Tibial nerve (tissue), 4 donors: ENCODE measurements at regions not wholly inside any gene's neighbourhood (a gene's known extent, or its start where the extent isn't known, plus 50 kb on each side); places are given as distances from the start of the nearest gene placed in this dataset. TPM values are rescaled to one million over a fixed set of nuclear protein-coding genes. Genes with fewer than 3 reads are reported as not detected.

Experiments
- DNase-seq, 2 donors: peaks; one replicate each; pipeline ENCODE4 v3.0.0-alpha.2; 2019; ENCODE audit warnings: low spot score in 2 of 2
- H3K27ac ChIP-seq, 4 donors: fragments of 200-600 bp; sonication (generic) in 3 of 4; one replicate each; pipeline ENCODE4 v1.5.1; 2017 to 2019; ENCODE audit warnings: mild to moderate bottlenecking in 1 of 4
- H3K27me3 ChIP-seq, 2 donors: fragments of 200-600 bp; sonication (generic) in 1 of 2; one replicate each; pipeline versions ENCODE4 v1.5.1 to v1.6.0; 2017 to 2019
- H3K36me3 ChIP-seq, 3 donors: fragments of 200-600 bp; sonication (generic); one replicate each; pipeline ENCODE4 v1.5.1; 2018 to 2019
- H3K4me1 ChIP-seq, 4 donors: fragments of 200-600 bp; sonication (generic) in 3 of 4; one replicate each; pipeline ENCODE4 v1.5.1; 2017 to 2019
- H3K4me3 ChIP-seq, 4 donors: fragments of 200-600 bp; sonication (generic) in 3 of 4; one replicate each; pipeline ENCODE4 v1.5.1; 2017 to 2019; ENCODE audit warnings: mild to moderate bottlenecking in 1 of 4, moderate library complexity in 1 of 4
- H3K9me3 ChIP-seq, 4 donors: fragments of 200-600 bp; sonication (generic) in 3 of 4; one replicate each; pipeline ENCODE4 v1.5.1; 2017 to 2019
- EP300 ChIP-seq, 2 donors: sonication (generic); formaldehyde crosslinking; IDR thresholded peaks; one replicate each; pipeline ENCODE4 v1.6.1; 2017; ENCODE audit warnings: antibody characterized with exemption in 2 of 2, mild to moderate bottlenecking in 1 of 2
- POLR2A ChIP-seq, 2 donors: fragments of 450-650 bp; IDR thresholded peaks; one replicate each; pipeline ENCODE4 v1.6.1; 2017; ENCODE audit warnings: antibody characterized with exemption in 2 of 2, mild to moderate bottlenecking in 2 of 2, moderate library complexity in 2 of 2
- WGBS, 2 donors: methylation state at CpG; one replicate each; pipeline ENCODE4 v1.1.5; 2018; 5-methylcytosine and 5-hydroxymethylcytosine counted together
- small RNA-seq: library from RNA; depleted of rRNA; stranded (forward); fragments of <200 nt; gene quantifications from one replicate; pipeline ENCODE3, GENCODE V24; 2016
- TF ChIP-seq, protein P1 (sequence below), 5 experiments: fragments of 200-600 bp in 3 of 5; fragments of 450-650 bp in 2 of 5; sonication (generic) in 3 of 5; IDR thresholded peaks; one replicate each; pipeline ENCODE4 v1.5.1; 2016 to 2019; ENCODE audit warnings: antibody characterized with exemption in 5 of 5, mild to moderate bottlenecking in 3 of 5, moderate library complexity in 2 of 5

DNA sequence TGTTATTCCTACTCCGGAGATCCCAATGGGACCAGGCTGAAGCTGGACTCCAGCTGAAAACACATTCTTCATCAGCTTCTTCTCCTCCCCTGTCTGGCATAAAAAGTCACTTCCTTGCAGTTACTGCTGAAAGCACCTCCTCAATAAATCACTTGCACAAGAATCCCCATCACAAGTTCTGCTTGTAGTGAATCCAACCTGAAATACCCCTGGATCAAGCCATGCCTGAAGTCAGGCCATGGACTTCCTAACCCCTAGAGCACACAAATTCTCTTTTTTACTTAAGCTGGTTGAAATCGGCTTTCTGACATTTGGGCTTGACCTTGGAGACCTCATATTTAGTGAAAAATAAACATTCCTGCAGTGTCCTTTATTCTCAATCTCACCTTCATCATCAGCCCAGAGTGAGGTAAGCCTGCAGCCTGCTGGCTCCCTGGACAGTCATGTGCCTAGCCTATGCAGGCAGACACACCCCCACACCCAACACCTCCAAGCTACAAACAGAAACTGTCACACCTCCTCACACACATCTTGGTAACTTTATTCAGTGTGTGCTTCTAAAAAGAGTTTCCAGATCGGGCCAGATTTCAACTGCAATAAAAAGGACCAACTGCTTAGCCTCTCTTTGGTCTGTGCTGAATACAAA lies 51.5 kb upstream of the PTPRT start:
- H3K27me3 ChIP-seq = no peaks in the 10 kb centered on the region
- H3K36me3 ChIP-seq = no peaks in the 10 kb centered on the region
- no peaks in the 10 kb centered on the region for H3K4me1 ChIP-seq
- no peak for DNase-seq
- 65 to 75% methylated on average over 3 of the region's 3 CpGs for WGBS, 2 donors
- H3K9me3 ChIP-seq = peaks cover 0 to 10% (median 0%) of the 10 kb centered on the region in 4 donors
- no peak overlapping the region for H3K27ac ChIP-seq
- no peak overlapping the region for H3K4me3 ChIP-seq
- TF ChIP-seq EP300 (IDR thresholded peaks at IDR 0.05) = no peak
- TF ChIP-seq, protein P1, sequence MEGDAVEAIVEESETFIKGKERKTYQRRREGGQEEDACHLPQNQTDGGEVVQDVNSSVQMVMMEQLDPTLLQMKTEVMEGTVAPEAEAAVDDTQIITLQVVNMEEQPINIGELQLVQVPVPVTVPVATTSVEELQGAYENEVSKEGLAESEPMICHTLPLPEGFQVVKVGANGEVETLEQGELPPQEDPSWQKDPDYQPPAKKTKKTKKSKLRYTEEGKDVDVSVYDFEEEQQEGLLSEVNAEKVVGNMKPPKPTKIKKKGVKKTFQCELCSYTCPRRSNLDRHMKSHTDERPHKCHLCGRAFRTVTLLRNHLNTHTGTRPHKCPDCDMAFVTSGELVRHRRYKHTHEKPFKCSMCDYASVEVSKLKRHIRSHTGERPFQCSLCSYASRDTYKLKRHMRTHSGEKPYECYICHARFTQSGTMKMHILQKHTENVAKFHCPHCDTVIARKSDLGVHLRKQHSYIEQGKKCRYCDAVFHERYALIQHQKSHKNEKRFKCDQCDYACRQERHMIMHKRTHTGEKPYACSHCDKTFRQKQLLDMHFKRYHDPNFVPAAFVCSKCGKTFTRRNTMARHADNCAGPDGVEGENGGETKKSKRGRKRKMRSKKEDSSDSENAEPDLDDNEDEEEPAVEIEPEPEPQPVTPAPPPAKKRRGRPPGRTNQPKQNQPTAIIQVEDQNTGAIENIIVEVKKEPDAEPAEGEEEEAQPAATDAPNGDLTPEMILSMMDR (IDR thresholded peaks at IDR 0.05) = no peak
- TF ChIP-seq POLR2A (IDR thresholded peaks at IDR 0.05) = no peak

Small RNAs in the stretch of these regions (small RNA-seq; reads per million reads assigned to genes)
- gene RF00426 = not detected
